ENCODE measurements at regions not wholly inside any gene's neighbourhood (a gene's known extent, or its start where the extent isn't known, plus 50 kb on each side); places are given as distances from the start of the nearest gene placed in this dataset.

DNA sequence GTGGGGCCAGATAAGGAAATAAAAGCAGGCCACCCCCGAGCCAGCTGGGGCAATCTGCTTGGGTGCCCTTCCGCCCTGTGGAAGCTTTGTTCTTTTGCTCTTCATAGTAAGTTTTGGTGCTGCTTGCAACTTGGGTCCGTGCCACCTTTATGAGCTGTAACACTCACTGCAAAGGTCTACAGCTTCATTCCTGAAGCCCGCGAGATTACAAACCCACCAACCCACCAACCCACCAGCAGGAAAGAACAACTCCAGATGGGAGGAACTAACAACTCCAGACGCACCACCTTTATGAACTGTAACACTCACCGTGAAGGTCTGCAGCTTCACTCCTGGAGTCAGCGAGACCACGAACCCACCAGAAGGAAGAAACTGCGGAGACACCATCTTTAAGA, 84.2 kb upstream of the ARRDC4 start:
- Histone ChIP-seq H2BK20ac (ENCODE audit: low read depth, low read length) (no peak overlapping the region), H3K27ac (ENCODE audit: insufficient read depth, low read length) (no peak overlapping the region), H3K14ac (replicated peaks; ENCODE audit: low read depth, low read length) (no peak overlapping the region), H3K36me3 (ENCODE audit: control insufficient read depth, insufficient read depth, low read length) (no peaks in the 10 kb centered on the region), H4K20me1 (ENCODE audit: insufficient read depth, low read length) (no peaks in the 10 kb centered on the region), H3K27me3 (ENCODE audit: control insufficient read depth, insufficient read depth, low read length) (no peaks in the 10 kb centered on the region), H3K4me3 (ENCODE audit: insufficient read depth, low read depth, low read length) (no peak overlapping the region), H3K9me1 (ENCODE audit: insufficient read depth, low read length) (no peaks in the 10 kb centered on the region), H3K18ac (ENCODE audit: low read depth, low read length) (no peak overlapping the region), H4K5ac (ENCODE audit: low read depth, low read length) (no peak overlapping the region), H3K4me2 (ENCODE audit: low read depth, low read length) (no peak overlapping the region), H2BK15ac (ENCODE audit: low read depth, low read length) (no peak overlapping the region), H3K23ac (ENCODE audit: low read depth, low read length) (no peak overlapping the region), H2AK9ac (replicated peaks; ENCODE audit: low read depth, low read length, poor library complexity) (no peak overlapping the region), H2AFZ (replicated peaks; ENCODE audit: low read length, poor library complexity) (no peak overlapping the region), H3K9me3 (ENCODE audit: control insufficient read depth, insufficient read depth, low read length) (peaks cover 25% of the 10 kb centered on the region), H4K8ac (ENCODE audit: low read depth in 2 of 2, low read length in 2 of 2) (no peak overlapping the region), H3K56ac (ENCODE audit: extremely low read depth, insufficient read depth, low read length) (no peak overlapping the region), H3K9ac (ENCODE audit: low read depth, low read length) (no peak overlapping the region), H3K4ac (ENCODE audit: low read depth, low read length) (no peak overlapping the region), H4K91ac (ENCODE audit: insufficient read depth, low read depth, low read length) (no peak overlapping the region), H2AK5ac (ENCODE audit: low read depth, low read length) (no peak overlapping the region), H2BK120ac (ENCODE audit: low read depth, low read length) (no peak overlapping the region), H3K4me1 (ENCODE audit: control insufficient read depth, insufficient read depth, low read length) (no peaks in the 10 kb centered on the region), H3K79me1 (ENCODE audit: low read depth in 1 of 2, low read length in 2 of 2) (no peaks in the 10 kb centered on the region), H2BK5ac (ENCODE audit: low read depth, low read length, poor library complexity, severe bottlenecking) (no peak overlapping the region)
- WGBS, 2 experiments (ENCODE audit: extremely low coverage in 2 of 2, insufficient read length in 1 of 2) = no CpG with 5 or more reads among the region's 10 CpGs
- TF ChIP-seq CEBPB (IDR thresholded peaks at IDR 0.05; ENCODE audit: low read depth, low read length) (no peak), MXI1 (IDR thresholded peaks at IDR 0.05; ENCODE audit: borderline replicate concordance, low read depth, low read length) (no peak), NFE2L2 (IDR thresholded peaks at IDR 0.05; ENCODE audit: low read depth, low read length) (no peak), RCOR1 (IDR thresholded peaks at IDR 0.05; ENCODE audit: insufficient replicate concordance, low read length) (no peak), POLR2A (IDR thresholded peaks at IDR 0.05; ENCODE audit: low read depth, low read length) (no peak), RAD21 (IDR thresholded peaks at IDR 0.05; ENCODE audit: low read length) (no peak), FOS (IDR thresholded peaks at IDR 0.05; ENCODE audit: low read depth, low read length) (no peak), MAZ (IDR thresholded peaks at IDR 0.05; ENCODE audit: borderline replicate concordance, low read depth, low read length) (no peak), MAFK (IDR thresholded peaks at IDR 0.05; ENCODE audit: low read depth, low read length) (no peak), SMC3 (IDR thresholded peaks at IDR 0.05; ENCODE audit: low read depth, low read length) (no peak), RFX5 (IDR thresholded peaks at IDR 0.05; ENCODE audit: low read depth, low read length) (no peak), CHD1 (IDR thresholded peaks at IDR 0.05; ENCODE audit: low read depth, low read length) (no peak), BHLHE40 (IDR thresholded peaks at IDR 0.05; ENCODE audit: low read depth, low read length) (no peak)
- TF ChIP-seq, protein P1, sequence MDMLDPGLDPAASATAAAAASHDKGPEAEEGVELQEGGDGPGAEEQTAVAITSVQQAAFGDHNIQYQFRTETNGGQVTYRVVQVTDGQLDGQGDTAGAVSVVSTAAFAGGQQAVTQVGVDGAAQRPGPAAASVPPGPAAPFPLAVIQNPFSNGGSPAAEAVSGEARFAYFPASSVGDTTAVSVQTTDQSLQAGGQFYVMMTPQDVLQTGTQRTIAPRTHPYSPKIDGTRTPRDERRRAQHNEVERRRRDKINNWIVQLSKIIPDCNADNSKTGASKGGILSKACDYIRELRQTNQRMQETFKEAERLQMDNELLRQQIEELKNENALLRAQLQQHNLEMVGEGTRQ (IDR thresholded peaks at IDR 0.05; ENCODE audit: low read depth, low read length) = no peak
- TF ChIP-seq, protein P2, sequence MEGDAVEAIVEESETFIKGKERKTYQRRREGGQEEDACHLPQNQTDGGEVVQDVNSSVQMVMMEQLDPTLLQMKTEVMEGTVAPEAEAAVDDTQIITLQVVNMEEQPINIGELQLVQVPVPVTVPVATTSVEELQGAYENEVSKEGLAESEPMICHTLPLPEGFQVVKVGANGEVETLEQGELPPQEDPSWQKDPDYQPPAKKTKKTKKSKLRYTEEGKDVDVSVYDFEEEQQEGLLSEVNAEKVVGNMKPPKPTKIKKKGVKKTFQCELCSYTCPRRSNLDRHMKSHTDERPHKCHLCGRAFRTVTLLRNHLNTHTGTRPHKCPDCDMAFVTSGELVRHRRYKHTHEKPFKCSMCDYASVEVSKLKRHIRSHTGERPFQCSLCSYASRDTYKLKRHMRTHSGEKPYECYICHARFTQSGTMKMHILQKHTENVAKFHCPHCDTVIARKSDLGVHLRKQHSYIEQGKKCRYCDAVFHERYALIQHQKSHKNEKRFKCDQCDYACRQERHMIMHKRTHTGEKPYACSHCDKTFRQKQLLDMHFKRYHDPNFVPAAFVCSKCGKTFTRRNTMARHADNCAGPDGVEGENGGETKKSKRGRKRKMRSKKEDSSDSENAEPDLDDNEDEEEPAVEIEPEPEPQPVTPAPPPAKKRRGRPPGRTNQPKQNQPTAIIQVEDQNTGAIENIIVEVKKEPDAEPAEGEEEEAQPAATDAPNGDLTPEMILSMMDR (conservative IDR thresholded peaks at IDR 0.05; ENCODE audit: low read depth, low read length) = no peak
- TF ChIP-seq, protein P3, sequence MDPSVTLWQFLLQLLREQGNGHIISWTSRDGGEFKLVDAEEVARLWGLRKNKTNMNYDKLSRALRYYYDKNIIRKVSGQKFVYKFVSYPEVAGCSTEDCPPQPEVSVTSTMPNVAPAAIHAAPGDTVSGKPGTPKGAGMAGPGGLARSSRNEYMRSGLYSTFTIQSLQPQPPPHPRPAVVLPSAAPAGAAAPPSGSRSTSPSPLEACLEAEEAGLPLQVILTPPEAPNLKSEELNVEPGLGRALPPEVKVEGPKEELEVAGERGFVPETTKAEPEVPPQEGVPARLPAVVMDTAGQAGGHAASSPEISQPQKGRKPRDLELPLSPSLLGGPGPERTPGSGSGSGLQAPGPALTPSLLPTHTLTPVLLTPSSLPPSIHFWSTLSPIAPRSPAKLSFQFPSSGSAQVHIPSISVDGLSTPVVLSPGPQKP (IDR thresholded peaks at IDR 0.05; ENCODE audit: borderline replicate concordance, low read depth, low read length) = no peak
- in situ Hi-C loops (cut with MboI; ENCODE audit: low sequenced_read_pairs) = no loop called here
- ChIA-PET CTCF (no interaction called here), POLR2A (ENCODE audit: unreplicated experiment) (no interaction called here)
- dilution Hi-C loops (cut with HindIII; ENCODE audit: low sequenced_read_pairs, unreplicated experiment) = no loop called here
- intact Hi-C loops (cut with micrococcal nuclease) = no loop called here
- no peak for DNase-seq
- BruUV-seq (replicated peaks) = no TSS peak
- ATAC-seq (ENCODE audit: low read depth) = no peak

All from IMR-90 (cell line).